A549 (cell line): ENCODE measurements at regions not wholly inside any gene's neighbourhood (a gene's known extent, or its start where the extent isn't known, plus 50 kb on each side); places are given as distances from the start of the nearest gene placed in this dataset.

Source experiments
- ATAC-seq, 2 experiments: fragments of 200-7000 bp in 1 of 2; fragments of >200 bp in 1 of 2; cut with Nextera tagmentation in 1 of 2; cut with Tn5 transposase in 1 of 2; 3 replicates each; pipeline versions ENCODE4 v1.8.0 to v1.9.1; 2018 to 2020; ENCODE audit warnings: mild to moderate bottlenecking in 1 of 2, moderate library complexity in 1 of 2
- CTCF ChIA-PET: fragments of 300-600 bp; sonication (Branson Sonifier 250); formaldehyde crosslinking; extraction: SDS; loops from one replicate; lab custom pipeline; 2021; ENCODE audit warnings: antibody characterized with exemption, inconsistent platforms; lab: Yijun Ruan, JAX
- POLR2A ChIA-PET: fragments of 350-600 bp; formaldehyde crosslinking; extraction: SDS; loops from one replicate; lab custom pipeline; 2021; ENCODE audit warnings: antibody characterized with exemption, inconsistent platforms; lab: Yijun Ruan, JAX
- DNase-seq, 2 experiments: peaks; one replicate each; pipeline versions ENCODE4 v3.0.0 to v3.0.0-alpha.2; 2011 to 2016; ENCODE audit warnings: low read depth in 1 of 2, low spot score in 1 of 2
- FAIRE-seq: peaks from 2 replicates; lab custom pipeline; 2011; peaks lifted over from hg19 to GRCh38; lab: Jason Lieb, UNC
- H3K27ac ChIP-seq, 2 experiments: fragments of >200 bp; sonication (Bioruptor Twin); formaldehyde crosslinking; 3 replicates each; pipeline ENCODE4 v1.5.1; 2016 to 2017
- H3K4me1 ChIP-seq: fragments of >200 bp; sonication (Bioruptor Twin); formaldehyde crosslinking; 3 replicates; pipeline ENCODE4 v1.6.1; 2016
- H3K4me2 ChIP-seq: fragments of >200 bp; sonication (Bioruptor Twin); formaldehyde crosslinking; 3 replicates; pipeline ENCODE4 v1.6.1; 2016
- H3K4me3 ChIP-seq: fragments of >200 bp; sonication (Bioruptor Twin); formaldehyde crosslinking; 3 replicates; pipeline ENCODE4 v1.5.1; 2016
- H3K9me3 ChIP-seq: fragments of >200 bp; sonication (Bioruptor Twin); formaldehyde crosslinking; 3 replicates; pipeline ENCODE4 v1.6.1; 2016
- CEBPB ChIP-seq, 2 experiments: fragments of >200 bp in 1 of 2; sonication (Bioruptor Twin) in 1 of 2; formaldehyde crosslinking in 1 of 2; IDR thresholded peaks; 2 replicates each; pipeline ENCODE4 v1.6.1; 2012 to 2016
- CHD4 ChIP-seq: fragments of 200-600 bp; sonication (generic); IDR thresholded peaks from 2 replicates; pipeline ENCODE4 v1.6.1; 2016; ENCODE audit warnings: antibody characterized with exemption, mild to moderate bottlenecking, borderline replicate concordance
- CTCF ChIP-seq: fragments of >200 bp; sonication (Bioruptor Twin); formaldehyde crosslinking; IDR thresholded peaks from 3 replicates; pipeline ENCODE4 v1.5.1; 2016
- EHF ChIP-seq: fragments of 250-450 bp; sonication (Bioruptor Pico); IDR thresholded peaks from 2 replicates; pipeline ENCODE4 v1.5.0; 2020; ENCODE audit warnings: mild to moderate bottlenecking
- ESRRA ChIP-seq: fragments of 150-350 bp; IDR thresholded peaks from 2 replicates; pipeline ENCODE4 v1.6.1; 2014; ENCODE audit warnings: mild to moderate bottlenecking, low read length, borderline replicate concordance
- FOSL2 ChIP-seq, 2 experiments: fragments of 450-650 bp in 1 of 2; fragments of >200 bp in 1 of 2; sonication (Bioruptor Twin) in 1 of 2; formaldehyde crosslinking; IDR thresholded peaks; 2 replicates each; pipeline versions ENCODE4 v1.5.0 to v1.6.1; 2016 to 2020; ENCODE audit warnings: mild to moderate bottlenecking in 1 of 2, moderate library complexity in 1 of 2
- FOXS1 ChIP-seq: fragments of 250-450 bp; sonication (Bioruptor Pico); IDR thresholded peaks from 2 replicates; pipeline ENCODE4 v1.5.0; 2020; ENCODE audit warnings: mild to moderate bottlenecking, moderate library complexity
- HDAC2 ChIP-seq: fragments of 200-600 bp; sonication (generic); IDR thresholded peaks from 2 replicates; pipeline ENCODE4 v1.6.1; 2016
- HOXB5 ChIP-seq: fragments of 250-450 bp; sonication (Bioruptor Pico); IDR thresholded peaks from 2 replicates; pipeline ENCODE4 v1.5.0; 2020; ENCODE audit warnings: mild to moderate bottlenecking, moderate library complexity
- MAFK ChIP-seq: fragments of 450-650 bp; IDR thresholded peaks from 2 replicates; pipeline ENCODE4 v1.6.1; 2014; ENCODE audit not compliant: partially characterized antibody
- MAZ ChIP-seq: fragments of 150-350 bp; IDR thresholded peaks from 2 replicates; pipeline ENCODE4 v1.6.1; 2014; ENCODE audit warnings: antibody characterized with exemption, low read depth, low read length, borderline replicate concordance
- NFE2L2 ChIP-seq: fragments of 150-350 bp; conservative IDR thresholded peaks from 2 replicates; pipeline ENCODE4 v1.6.1; 2014; ENCODE audit warnings: low read length
- NR3C1 ChIP-seq: fragments of >200 bp; sonication (Bioruptor Twin); formaldehyde crosslinking; IDR thresholded peaks from 3 replicates; pipeline ENCODE4 v1.6.1; 2017
- POLR2A ChIP-seq: IDR thresholded peaks from 2 replicates; pipeline ENCODE4 v1.6.1; 2012; ENCODE audit warnings: mild to moderate bottlenecking, low read length
- RARB ChIP-seq: fragments of 250-450 bp; sonication (Bioruptor Pico); IDR thresholded peaks from 2 replicates; pipeline ENCODE4 v1.8.0; 2021; ENCODE audit warnings: mild to moderate bottlenecking, moderate library complexity
- RCOR1 ChIP-seq: fragments of 150-350 bp; IDR thresholded peaks from 2 replicates; pipeline ENCODE4 v1.6.1; 2014; ENCODE audit warnings: antibody characterized with exemption, low read length, low read depth
- RFX5 ChIP-seq: fragments of 450-650 bp; IDR thresholded peaks from 2 replicates; pipeline ENCODE4 v1.7.1; 2014; ENCODE audit warnings: antibody characterized with exemption, mild to moderate bottlenecking, moderate library complexity
- TP53 ChIP-seq: fragments of 250-450 bp; sonication (Bioruptor Pico); IDR thresholded peaks from 2 replicates; pipeline ENCODE4 v1.5.0; 2021; ENCODE audit warnings: mild to moderate bottlenecking, moderate library complexity
- ZNF302 ChIP-seq: fragments of 250-450 bp; sonication (Bioruptor Pico); IDR thresholded peaks from 2 replicates; pipeline ENCODE4 v1.9.0; 2021; ENCODE audit warnings: inconsistent platforms, mild to moderate bottlenecking, moderate library complexity
- ZSCAN20 ChIP-seq: fragments of 250-450 bp; sonication (Bioruptor Pico); IDR thresholded peaks from 2 replicates; pipeline ENCODE4 v1.8.0; 2022; ENCODE audit warnings: mild to moderate bottlenecking, moderate library complexity
- WGBS: methylation state at CpG from one replicate; pipeline ENCODE4 v1.1.6; 2017; ENCODE audit errors: missing lambda C conversion rate; 5-methylcytosine and 5-hydroxymethylcytosine counted together
- TF ChIP-seq, protein P1 (sequence below): fragments of 200-600 bp; sonication (generic); IDR thresholded peaks from 2 replicates; pipeline ENCODE4 v1.6.1; 2016; ENCODE audit warnings: antibody characterized with exemption, mild to moderate bottlenecking, moderate library complexity
- TF ChIP-seq, protein P2 (sequence below): fragments of 150-350 bp; IDR thresholded peaks from 2 replicates; pipeline ENCODE4 v1.6.1; 2014; ENCODE audit warnings: low read depth, mild to moderate bottlenecking, low read length
- TF ChIP-seq, protein P3 (sequence below): fragments of 250-450 bp; sonication (Bioruptor Pico); IDR thresholded peaks from 2 replicates; pipeline ENCODE4 v1.5.0; 2021; ENCODE audit warnings: mild to moderate bottlenecking, moderate library complexity, borderline replicate concordance

DNA sequence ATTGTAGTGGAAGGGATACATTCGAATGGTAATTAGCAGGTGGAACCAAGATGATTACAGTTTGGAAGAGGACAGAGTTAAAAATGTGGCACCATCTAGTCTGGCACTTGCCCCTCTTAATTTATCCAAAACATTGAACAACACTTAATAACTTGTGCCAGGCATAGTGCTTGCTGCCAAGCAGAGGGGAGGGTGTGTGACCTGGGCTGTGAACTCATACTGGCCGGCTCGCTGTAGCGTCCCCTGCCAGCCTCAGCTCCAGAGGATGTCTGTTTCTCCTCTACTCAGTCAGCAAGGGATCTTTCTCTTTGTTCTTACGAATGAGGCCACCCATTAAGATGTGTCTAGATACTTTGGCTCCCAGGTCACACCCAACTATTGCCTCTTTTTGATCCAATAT is 179.4 kb upstream of the INHBA start:
- Histone ChIP-seq H3K9me3 (no peaks in the 10 kb centered on the region), H3K27ac (no peak overlapping the region), H3K4me3 (no peak overlapping the region), H3K4me1 (no peaks in the 10 kb centered on the region), H3K4me2 (no peak overlapping the region)
- TF ChIP-seq NFE2L2, result no peak
- TF ChIP-seq FOXS1 (CRISPR knock-in tag), result no peak
- TF ChIP-seq NR3C1, result no peak
- no peak for TF ChIP-seq HOXB5 (CRISPR knock-in tag)
- TF ChIP-seq RCOR1, result no peak
- TF ChIP-seq POLR2A, result no peak
- TF ChIP-seq MAZ, result no peak
- TF ChIP-seq, protein P1, sequence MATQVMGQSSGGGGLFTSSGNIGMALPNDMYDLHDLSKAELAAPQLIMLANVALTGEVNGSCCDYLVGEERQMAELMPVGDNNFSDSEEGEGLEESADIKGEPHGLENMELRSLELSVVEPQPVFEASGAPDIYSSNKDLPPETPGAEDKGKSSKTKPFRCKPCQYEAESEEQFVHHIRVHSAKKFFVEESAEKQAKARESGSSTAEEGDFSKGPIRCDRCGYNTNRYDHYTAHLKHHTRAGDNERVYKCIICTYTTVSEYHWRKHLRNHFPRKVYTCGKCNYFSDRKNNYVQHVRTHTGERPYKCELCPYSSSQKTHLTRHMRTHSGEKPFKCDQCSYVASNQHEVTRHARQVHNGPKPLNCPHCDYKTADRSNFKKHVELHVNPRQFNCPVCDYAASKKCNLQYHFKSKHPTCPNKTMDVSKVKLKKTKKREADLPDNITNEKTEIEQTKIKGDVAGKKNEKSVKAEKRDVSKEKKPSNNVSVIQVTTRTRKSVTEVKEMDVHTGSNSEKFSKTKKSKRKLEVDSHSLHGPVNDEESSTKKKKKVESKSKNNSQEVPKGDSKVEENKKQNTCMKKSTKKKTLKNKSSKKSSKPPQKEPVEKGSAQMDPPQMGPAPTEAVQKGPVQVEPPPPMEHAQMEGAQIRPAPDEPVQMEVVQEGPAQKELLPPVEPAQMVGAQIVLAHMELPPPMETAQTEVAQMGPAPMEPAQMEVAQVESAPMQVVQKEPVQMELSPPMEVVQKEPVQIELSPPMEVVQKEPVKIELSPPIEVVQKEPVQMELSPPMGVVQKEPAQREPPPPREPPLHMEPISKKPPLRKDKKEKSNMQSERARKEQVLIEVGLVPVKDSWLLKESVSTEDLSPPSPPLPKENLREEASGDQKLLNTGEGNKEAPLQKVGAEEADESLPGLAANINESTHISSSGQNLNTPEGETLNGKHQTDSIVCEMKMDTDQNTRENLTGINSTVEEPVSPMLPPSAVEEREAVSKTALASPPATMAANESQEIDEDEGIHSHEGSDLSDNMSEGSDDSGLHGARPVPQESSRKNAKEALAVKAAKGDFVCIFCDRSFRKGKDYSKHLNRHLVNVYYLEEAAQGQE, result no peak
- no peak for TF ChIP-seq CHD4
- no peak for TF ChIP-seq RARB
- no peak for TF ChIP-seq CEBPB (IDR thresholded peaks at IDR 0.05)
- no peak for TF ChIP-seq FOSL2 (IDR thresholded peaks at IDR 0.05)
- no peak for TF ChIP-seq FOSL2 (CRISPR knock-in tag; IDR thresholded peaks at IDR 0.05)
- TF ChIP-seq TP53 (CRISPR knock-in tag), result no peak
- no peak for TF ChIP-seq HDAC2
- TF ChIP-seq MAFK, result no peak
- TF ChIP-seq CTCF, result no peak
- TF ChIP-seq ZNF302 (CRISPR knock-in tag), result no peak
- no peak for TF ChIP-seq ZSCAN20 (CRISPR knock-in tag)
- TF ChIP-seq, protein P2, sequence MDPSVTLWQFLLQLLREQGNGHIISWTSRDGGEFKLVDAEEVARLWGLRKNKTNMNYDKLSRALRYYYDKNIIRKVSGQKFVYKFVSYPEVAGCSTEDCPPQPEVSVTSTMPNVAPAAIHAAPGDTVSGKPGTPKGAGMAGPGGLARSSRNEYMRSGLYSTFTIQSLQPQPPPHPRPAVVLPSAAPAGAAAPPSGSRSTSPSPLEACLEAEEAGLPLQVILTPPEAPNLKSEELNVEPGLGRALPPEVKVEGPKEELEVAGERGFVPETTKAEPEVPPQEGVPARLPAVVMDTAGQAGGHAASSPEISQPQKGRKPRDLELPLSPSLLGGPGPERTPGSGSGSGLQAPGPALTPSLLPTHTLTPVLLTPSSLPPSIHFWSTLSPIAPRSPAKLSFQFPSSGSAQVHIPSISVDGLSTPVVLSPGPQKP, result no peak
- WGBS, result 61% methylated on average over 5 of the region's 5 CpGs
- ChIA-PET POLR2A (no interaction called here), CTCF (no interaction called here)
- no peak for ATAC-seq
- FAIRE-seq, result no peak
- DNase-seq, result no peak

- DNase-seq (no peak), ATAC-seq (no peak), FAIRE-seq (no peak)
- Histone ChIP-seq H3K9me3 (no peaks in the 10 kb centered on the region), H3K4me3 (no peak overlapping the region), H3K4me1 (no peaks in the 10 kb centered on the region), H3K27ac (no peak overlapping the region), H3K4me2 (no peak overlapping the region)
- TF ChIP-seq POLR2A (no peak), RFX5 (no peak), FOXS1 (CRISPR knock-in tag) (no peak), ESRRA (no peak), HDAC2 (no peak), EHF (CRISPR knock-in tag) (no peak)
- TF ChIP-seq, protein P3, sequence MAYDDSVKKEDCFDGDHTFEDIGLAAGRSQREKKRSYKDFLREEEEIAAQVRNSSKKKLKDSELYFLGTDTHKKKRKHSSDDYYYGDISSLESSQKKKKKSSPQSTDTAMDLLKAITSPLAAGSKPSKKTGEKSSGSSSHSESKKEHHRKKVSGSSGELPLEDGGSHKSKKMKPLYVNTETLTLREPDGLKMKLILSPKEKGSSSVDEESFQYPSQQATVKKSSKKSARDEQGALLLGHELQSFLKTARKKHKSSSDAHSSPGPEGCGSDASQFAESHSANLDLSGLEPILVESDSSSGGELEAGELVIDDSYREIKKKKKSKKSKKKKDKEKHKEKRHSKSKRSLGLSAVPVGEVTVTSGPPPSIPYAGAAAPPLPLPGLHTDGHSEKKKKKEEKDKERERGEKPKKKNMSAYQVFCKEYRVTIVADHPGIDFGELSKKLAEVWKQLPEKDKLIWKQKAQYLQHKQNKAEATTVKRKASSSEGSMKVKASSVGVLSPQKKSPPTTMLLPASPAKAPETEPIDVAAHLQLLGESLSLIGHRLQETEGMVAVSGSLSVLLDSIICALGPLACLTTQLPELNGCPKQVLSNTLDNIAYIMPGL (CRISPR knock-in tag), result no peak
- ChIA-PET CTCF (interaction anchor here (1.0 kb wide), 1 partner anchor 60 kb away, joined by 3 read pairs; no protein-coding TSS in a partner anchor), POLR2A (no interaction called here)
- WGBS, result 49% methylated on average over 13 of the region's 13 CpGs
Observed at GRCh38 chr7:41881331-41882130, 178.6 kb upstream of the INHBA start.
